ENCODE measurements at regions not wholly inside any gene's neighbourhood (a gene's known extent, or its start where the extent isn't known, plus 50 kb on each side); places are given as distances from the start of the nearest gene placed in this dataset.

DNA sequence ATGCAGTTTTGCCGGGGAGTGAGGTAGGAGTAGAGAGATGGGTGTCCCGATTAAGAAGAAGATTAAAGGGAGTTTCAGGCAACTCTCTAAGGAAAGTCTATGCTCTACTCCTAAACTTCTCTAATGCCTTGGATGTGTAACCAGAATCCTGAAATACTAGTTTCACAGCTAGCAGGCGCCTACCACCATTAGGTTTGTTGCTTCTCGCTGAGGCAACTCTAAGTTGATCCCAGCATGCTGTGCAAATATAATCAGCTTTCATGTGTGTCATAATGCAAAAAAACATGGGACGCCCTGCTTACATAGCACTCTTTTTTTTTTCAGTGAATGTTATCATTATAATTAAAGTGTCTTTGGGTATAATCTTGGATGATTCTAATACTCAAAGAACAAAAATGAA, 50.4 kb upstream of the FAM3C start:
- DNase-seq (no peak), ATAC-seq (no peak)
- TF ChIP-seq, protein P1, sequence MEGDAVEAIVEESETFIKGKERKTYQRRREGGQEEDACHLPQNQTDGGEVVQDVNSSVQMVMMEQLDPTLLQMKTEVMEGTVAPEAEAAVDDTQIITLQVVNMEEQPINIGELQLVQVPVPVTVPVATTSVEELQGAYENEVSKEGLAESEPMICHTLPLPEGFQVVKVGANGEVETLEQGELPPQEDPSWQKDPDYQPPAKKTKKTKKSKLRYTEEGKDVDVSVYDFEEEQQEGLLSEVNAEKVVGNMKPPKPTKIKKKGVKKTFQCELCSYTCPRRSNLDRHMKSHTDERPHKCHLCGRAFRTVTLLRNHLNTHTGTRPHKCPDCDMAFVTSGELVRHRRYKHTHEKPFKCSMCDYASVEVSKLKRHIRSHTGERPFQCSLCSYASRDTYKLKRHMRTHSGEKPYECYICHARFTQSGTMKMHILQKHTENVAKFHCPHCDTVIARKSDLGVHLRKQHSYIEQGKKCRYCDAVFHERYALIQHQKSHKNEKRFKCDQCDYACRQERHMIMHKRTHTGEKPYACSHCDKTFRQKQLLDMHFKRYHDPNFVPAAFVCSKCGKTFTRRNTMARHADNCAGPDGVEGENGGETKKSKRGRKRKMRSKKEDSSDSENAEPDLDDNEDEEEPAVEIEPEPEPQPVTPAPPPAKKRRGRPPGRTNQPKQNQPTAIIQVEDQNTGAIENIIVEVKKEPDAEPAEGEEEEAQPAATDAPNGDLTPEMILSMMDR (IDR thresholded peaks at IDR 0.05), result no peak
- H3K36me3 ChIP-seq, result no peaks in the 10 kb centered on the region
- H3K27ac ChIP-seq, result no peak overlapping the region
- no peaks in the 10 kb centered on the region for H3K9me3 ChIP-seq
- no peak overlapping the region for H3K4me3 ChIP-seq
- intact Hi-C loops (cut with DNase I), result no loop called here
- no peaks in the 10 kb centered on the region for H3K27me3 ChIP-seq (ENCODE audit: low read depth)
- no peaks in the 10 kb centered on the region for H3K4me1 ChIP-seq

Measured in lower lobe of right lung (tissue), 2 donors.